IMR-90 (cell line): ENCODE measurements at regions not wholly inside any gene's neighbourhood (a gene's known extent, or its start where the extent isn't known, plus 50 kb on each side); places are given as distances from the start of the nearest gene placed in this dataset.

ENCODE experiments used
- ATAC-seq: fragments of 200-7000 bp; cut with Tn5 transposase; 2 replicates; pipeline ENCODE4 v1.9.1; 2020; ENCODE audit warnings: low read depth, mild to moderate bottlenecking, moderate library complexity
- BruUV-seq: library from RNA; stranded (reverse); fragments of 400-500 nt; replicated peaks from 2 replicates; lab custom pipeline; 2021; lab: Mats Ljungman, UMichigan
- CTCF ChIA-PET: fragments of 300-600 bp; formaldehyde crosslinking; extraction: SDS; loops from one replicate; lab custom pipeline; 2021; ENCODE audit warnings: antibody characterized with exemption; lab: Yijun Ruan, JAX
- POLR2A ChIA-PET: fragments of 300-600 bp; sonication (Branson Sonifier 250); formaldehyde crosslinking; loops from one replicate; lab custom pipeline; 2022; ENCODE audit warnings: antibody characterized with exemption; ENCODE audit not compliant: unreplicated experiment; lab: Charles Lee
- DNase-seq: peaks from one replicate; pipeline ENCODE4 v3.0.0; 2013
- H2AFZ ChIP-seq: replicated peaks from 2 replicates; pipeline ENCODE3; 2013; ENCODE audit warnings: low read length, mild to moderate bottlenecking; ENCODE audit not compliant: poor library complexity
- H2AK5ac ChIP-seq: 2 replicates; pipeline ENCODE4 v1.6.1; 2013; ENCODE audit warnings: low read depth, low read length, inconsistent platforms
- H2AK9ac ChIP-seq: replicated peaks from 2 replicates; pipeline ENCODE3; 2013; ENCODE audit warnings: mild to moderate bottlenecking, low read depth, low read length, moderate library complexity; ENCODE audit not compliant: poor library complexity
- H2BK120ac ChIP-seq: 2 replicates; pipeline ENCODE4 v1.6.1; 2013; ENCODE audit warnings: low read depth, low read length, inconsistent platforms
- H2BK15ac ChIP-seq: 3 replicates; pipeline ENCODE4 v1.6.1; 2013; ENCODE audit warnings: low read depth, low read length, inconsistent platforms
- H2BK20ac ChIP-seq: 2 replicates; pipeline ENCODE4 v1.6.1; 2013; ENCODE audit warnings: low read depth, mild to moderate bottlenecking, inconsistent platforms, low read length, moderate library complexity
- H2BK5ac ChIP-seq: 2 replicates; pipeline ENCODE4 v1.6.1; 2013; ENCODE audit warnings: mild to moderate bottlenecking, low read depth, low read length, inconsistent platforms; ENCODE audit not compliant: poor library complexity, severe bottlenecking
- H3K14ac ChIP-seq: replicated peaks from 2 replicates; pipeline ENCODE4 v1.6.1; 2013; ENCODE audit warnings: low read depth, low read length, inconsistent platforms
- H3K18ac ChIP-seq: 2 replicates; pipeline ENCODE4 v1.6.1; 2013; ENCODE audit warnings: low read depth, low read length, control low read depth
- H3K23ac ChIP-seq: 2 replicates; pipeline ENCODE4 v1.6.1; 2013; ENCODE audit warnings: low read depth, low read length, inconsistent platforms
- H3K27ac ChIP-seq: 2 replicates; pipeline ENCODE4 v1.5.1; 2013; ENCODE audit warnings: mild to moderate bottlenecking, control low read depth, low read length; ENCODE audit not compliant: insufficient read depth
- H3K27me3 ChIP-seq: 2 replicates; pipeline ENCODE4 v1.6.1; 2013; ENCODE audit warnings: low read length; ENCODE audit not compliant: control insufficient read depth, insufficient read depth
- H3K36me3 ChIP-seq: 2 replicates; pipeline ENCODE4 v1.6.1; 2013; ENCODE audit warnings: low read length, mixed read lengths; ENCODE audit not compliant: control insufficient read depth, insufficient read depth
- H3K4ac ChIP-seq: 2 replicates; pipeline ENCODE4 v1.6.1; 2013; ENCODE audit warnings: low read depth, low read length, inconsistent platforms
- H3K4me1 ChIP-seq: 2 replicates; pipeline ENCODE4 v1.6.1; 2013; ENCODE audit warnings: low read length, mixed read lengths; ENCODE audit not compliant: control insufficient read depth, insufficient read depth
- H3K4me2 ChIP-seq: 2 replicates; pipeline ENCODE4 v1.6.1; 2013; ENCODE audit warnings: low read depth, mild to moderate bottlenecking, control low read depth, low read length, moderate library complexity
- H3K4me3 ChIP-seq: 2 replicates; pipeline ENCODE4 v1.5.1; 2013; ENCODE audit warnings: low read depth, mild to moderate bottlenecking, control low read depth, low read length, moderate library complexity; ENCODE audit not compliant: insufficient read depth
- H3K56ac ChIP-seq: 2 replicates; pipeline ENCODE4 v1.6.1; 2013; ENCODE audit warnings: low read length, inconsistent platforms; ENCODE audit not compliant: insufficient read depth; ENCODE audit errors: extremely low read depth
- H3K79me1 ChIP-seq, 2 experiments: 2 replicates each; pipeline ENCODE4 v1.6.1; 2013; ENCODE audit warnings: low read length in 2 of 2, inconsistent platforms in 1 of 2, low read depth in 1 of 2
- H3K9ac ChIP-seq: 2 replicates; pipeline ENCODE4 v1.6.1; 2013; ENCODE audit warnings: low read depth, low read length, control low read depth
- H3K9me1 ChIP-seq: 2 replicates; pipeline ENCODE4 v1.6.1; 2013; ENCODE audit warnings: low read length, inconsistent platforms; ENCODE audit not compliant: insufficient read depth
- H3K9me3 ChIP-seq: 2 replicates; pipeline ENCODE4 v1.6.1; 2013; ENCODE audit warnings: low read length; ENCODE audit not compliant: control insufficient read depth, insufficient read depth
- H4K20me1 ChIP-seq: 2 replicates; pipeline ENCODE4 v1.6.1; 2013; ENCODE audit warnings: low read length, inconsistent platforms; ENCODE audit not compliant: insufficient read depth
- H4K5ac ChIP-seq: 2 replicates; pipeline ENCODE4 v1.6.1; 2013; ENCODE audit warnings: mild to moderate bottlenecking, low read depth, low read length, control low read depth
- H4K8ac ChIP-seq, 2 experiments: 2 replicates each; pipeline ENCODE4 v1.6.1; 2013; ENCODE audit warnings: low read depth in 2 of 2, low read length in 2 of 2, control low read depth in 1 of 2, inconsistent platforms in 1 of 2
- H4K91ac ChIP-seq: 2 replicates; pipeline ENCODE4 v1.6.1; 2013; ENCODE audit warnings: low read depth, low read length, inconsistent platforms; ENCODE audit not compliant: insufficient read depth
- MAFK ChIP-seq: IDR thresholded peaks from 2 replicates; pipeline ENCODE4 v1.6.1; 2012; ENCODE audit warnings: low read depth, low read length, improper control_type of control experiment
- MXI1 ChIP-seq: IDR thresholded peaks from 2 replicates; pipeline ENCODE4 v1.6.1; 2012; ENCODE audit warnings: low read depth, mild to moderate bottlenecking, low read length, moderate library complexity, borderline replicate concordance
- RFX5 ChIP-seq: IDR thresholded peaks from 2 replicates; pipeline ENCODE4 v1.8.0; 2012; ENCODE audit warnings: low read depth, mild to moderate bottlenecking, low read length, moderate library complexity
- SMC3 ChIP-seq: fragments of 150-350 bp; IDR thresholded peaks from 2 replicates; pipeline ENCODE4 v1.6.1; 2016; ENCODE audit warnings: low read depth, mild to moderate bottlenecking, antibody characterized with exemption, low read length, moderate library complexity
- whole genome bisulfite sequencing, 2 experiments: methylation state at CpG; one replicate each; pipeline versions ENCODE4 v1.1.5 to v1.1.7; 2013; ENCODE audit warnings: missing lambda C conversion rate in 2 of 2; ENCODE audit not compliant: insufficient read length in 1 of 2; ENCODE audit errors: extremely low coverage in 2 of 2; 5-methylcytosine and 5-hydroxymethylcytosine counted together
- dilution Hi-C: fragments of 300-500 bp; cut with HindIII; formaldehyde crosslinking; loops from one replicate; pipeline ENCODE4 v1.14.3; 2018; ENCODE audit warnings: low sequenced_read_pairs; ENCODE audit not compliant: unreplicated experiment
- in situ Hi-C: fragments of 300-500 bp; cut with MboI; formaldehyde crosslinking; loops from 3 replicates; pipeline ENCODE4 v1.14.3; 2019; ENCODE audit warnings: low sequenced_read_pairs, inconsistent platforms, mixed read lengths
- intact Hi-C: fragments of 100-400 bp; cut with micrococcal nuclease; formaldehyde crosslinking; loops from 2 replicates; pipeline ENCODE4 v1.10.0; 2022

- no peak overlapping the region for H3K56ac ChIP-seq
- no peak overlapping the region for H3K23ac ChIP-seq
- in situ Hi-C loops, result no loop called here
- no peak overlapping the region for H2BK15ac ChIP-seq
- TF ChIP-seq RFX5 (no peak), SMC3 (no peak), MAFK (no peak), MXI1 (no peak)
- H3K27me3 ChIP-seq, result no peaks in the 10 kb centered on the region
- H3K18ac ChIP-seq, result no peak overlapping the region
- H4K20me1 ChIP-seq, result no peaks in the 10 kb centered on the region
- H2BK20ac ChIP-seq, result no peak overlapping the region
- H2AK5ac ChIP-seq, result no peak overlapping the region
- no peaks in the 10 kb centered on the region for H3K9me1 ChIP-seq
- no peak overlapping the region for H3K27ac ChIP-seq
- H4K8ac ChIP-seq, result no peak overlapping the region
- H3K4me2 ChIP-seq, result no peak overlapping the region
- no peaks in the 10 kb centered on the region for H3K9me3 ChIP-seq
- dilution Hi-C loops, result no loop called here
- H3K9ac ChIP-seq, result no peak overlapping the region
- no peak overlapping the region for H3K14ac ChIP-seq
- no peak overlapping the region for H2AFZ ChIP-seq
- BruUV-seq, result no TSS peak
- DNase-seq (no peak), ATAC-seq (no peak)
- no peak overlapping the region for H2BK5ac ChIP-seq
- H4K91ac ChIP-seq, result no peak overlapping the region
- no peak overlapping the region for H4K5ac ChIP-seq
- intact Hi-C loops, result no loop called here
- H3K79me1 ChIP-seq, result no peaks in the 10 kb centered on the region
- ChIA-PET POLR2A (no interaction called here), CTCF (no interaction called here)
- H3K4ac ChIP-seq, result no peak overlapping the region
- WGBS, 2 experiments, result no CpG with 5 or more reads among the region's 5 CpGs
- no peaks in the 10 kb centered on the region for H3K4me1 ChIP-seq
- no peaks in the 10 kb centered on the region for H3K36me3 ChIP-seq
- no peak overlapping the region for H2BK120ac ChIP-seq
- H3K4me3 ChIP-seq, result no peak overlapping the region
- no peak overlapping the region for H2AK9ac ChIP-seq
Observed at GRCh38 chr4:104382961-104383360, 111.7 kb downstream of the CXXC4 start.
